Natural killer cell (primary cell): ENCODE measurements at regions not wholly inside any gene's neighbourhood (a gene's known extent, or its start where the extent isn't known, plus 50 kb on each side); places are given as distances from the start of the nearest gene placed in this dataset.

Experiments used
- ATAC-seq, 3 donors: fragments of 150-1000 bp in 2 of 3; fragments of 200-7000 bp in 1 of 3; cut with Tn5 transposase; 1 replicate in 1 of 3; 2 replicates in 2 of 3; pipeline ENCODE4 v1.10.0; 2021; ENCODE audit warnings: mild to moderate bottlenecking in 2 of 3, moderate library complexity in 2 of 3
- DNase-seq, 2 donors: peaks; one replicate each; pipeline versions ENCODE4 v3.0.0 to v3.0.0-alpha.2; 2013 to 2021; ENCODE audit warnings: mixed read lengths in 1 of 2
- H3K27ac ChIP-seq: one replicate; pipeline ENCODE4 v1.5.1; 2013; ENCODE audit warnings: mild to moderate bottlenecking, low read length
- H3K27me3 ChIP-seq: one replicate; pipeline ENCODE4 v1.6.1; 2013; ENCODE audit warnings: low read length; ENCODE audit not compliant: control insufficient read depth, insufficient read depth
- H3K36me3 ChIP-seq: one replicate; pipeline ENCODE4 v1.6.1; 2013; ENCODE audit warnings: low read length; ENCODE audit not compliant: control insufficient read depth, insufficient read depth
- H3K4me1 ChIP-seq: one replicate; pipeline ENCODE4 v1.6.1; 2013; ENCODE audit warnings: low read length; ENCODE audit not compliant: control insufficient read depth, insufficient read depth
- H3K4me3 ChIP-seq: one replicate; pipeline ENCODE4 v1.5.1; 2013; ENCODE audit warnings: low read length
- H3K9me3 ChIP-seq: one replicate; pipeline ENCODE4 v1.6.1; 2013; ENCODE audit warnings: low read length; ENCODE audit not compliant: control insufficient read depth, insufficient read depth
- H3K27ac Mint-ChIP-seq, 2 donors: one replicate each; pipeline ENCODE4 v1.8.0; 2022; ENCODE audit warnings: mild to moderate bottlenecking in 2 of 2, mixed read lengths in 2 of 2, moderate library complexity in 1 of 2
- H3K27me3 Mint-ChIP-seq, 2 donors: one replicate each; pipeline ENCODE4 v1.8.0; 2022; ENCODE audit warnings: low read depth in 2 of 2, mixed read lengths in 2 of 2
- H3K36me3 Mint-ChIP-seq: one replicate; pipeline ENCODE4 v1.8.0; 2022; ENCODE audit warnings: mixed read lengths
- H3K4me1 Mint-ChIP-seq, 2 donors: one replicate each; pipeline ENCODE4 v1.8.0; 2022; ENCODE audit warnings: mixed read lengths in 2 of 2
- H3K4me3 Mint-ChIP-seq: one replicate; pipeline ENCODE4 v1.8.0; 2022; ENCODE audit warnings: mild to moderate bottlenecking, moderate library complexity, mixed read lengths
- H3K9me3 Mint-ChIP-seq, 2 donors: one replicate each; pipeline ENCODE4 v1.8.0; 2022; ENCODE audit warnings: mixed read lengths in 2 of 2
- WGBS: methylation state at CpG from one replicate; pipeline ENCODE4 v1.1.7; 2013; ENCODE audit warnings: missing lambda C conversion rate; ENCODE audit not compliant: insufficient coverage; 5-methylcytosine and 5-hydroxymethylcytosine counted together
- intact Hi-C: fragments of 100-400 bp; cut with micrococcal nuclease; formaldehyde crosslinking; loops from one replicate; pipeline ENCODE4 v1.14.2; 2022
- TF ChIP-seq, protein P1 (sequence below): fragments of 200-600 bp; IDR thresholded peaks from one replicate; pipeline ENCODE4 v1.8.0; 2022; ENCODE audit warnings: antibody characterized with exemption

DNA sequence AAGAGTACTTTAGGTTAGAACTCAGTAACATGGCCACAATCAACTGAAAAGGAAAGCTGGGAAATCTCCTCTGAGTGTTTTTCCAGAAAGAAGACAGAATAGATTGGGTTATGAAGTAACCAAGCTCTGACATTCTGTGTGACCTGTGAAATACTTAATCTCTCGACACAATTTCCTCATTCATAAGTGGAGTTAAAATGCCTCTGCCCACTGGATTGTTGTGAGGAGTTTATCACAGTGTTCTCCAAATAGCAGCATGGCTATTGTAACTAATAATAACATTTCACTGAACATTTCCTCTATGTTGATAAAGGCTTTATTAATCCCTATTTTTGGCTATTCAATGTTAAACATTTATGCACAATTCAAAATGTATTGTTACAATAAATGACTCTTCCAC lies 311.0 kb downstream of the GABRB2 start:
- H3K4me1 ChIP-seq = no peaks in the 10 kb centered on the region
- Mint-ChIP-seq H3K36me3 (no peaks in the 10 kb centered on the region), H3K9me3 (peaks cover 2 to 7% of the 10 kb centered on the region in 2 donors), H3K4me3 (no peak overlapping the region), H3K27me3 (no peaks in the 10 kb centered on the region), H3K27ac (no peak overlapping the region), H3K4me1 (no peaks in the 10 kb centered on the region)
- H3K4me3 ChIP-seq = no peak overlapping the region
- H3K36me3 ChIP-seq = no peaks in the 10 kb centered on the region
- TF ChIP-seq, protein P1, sequence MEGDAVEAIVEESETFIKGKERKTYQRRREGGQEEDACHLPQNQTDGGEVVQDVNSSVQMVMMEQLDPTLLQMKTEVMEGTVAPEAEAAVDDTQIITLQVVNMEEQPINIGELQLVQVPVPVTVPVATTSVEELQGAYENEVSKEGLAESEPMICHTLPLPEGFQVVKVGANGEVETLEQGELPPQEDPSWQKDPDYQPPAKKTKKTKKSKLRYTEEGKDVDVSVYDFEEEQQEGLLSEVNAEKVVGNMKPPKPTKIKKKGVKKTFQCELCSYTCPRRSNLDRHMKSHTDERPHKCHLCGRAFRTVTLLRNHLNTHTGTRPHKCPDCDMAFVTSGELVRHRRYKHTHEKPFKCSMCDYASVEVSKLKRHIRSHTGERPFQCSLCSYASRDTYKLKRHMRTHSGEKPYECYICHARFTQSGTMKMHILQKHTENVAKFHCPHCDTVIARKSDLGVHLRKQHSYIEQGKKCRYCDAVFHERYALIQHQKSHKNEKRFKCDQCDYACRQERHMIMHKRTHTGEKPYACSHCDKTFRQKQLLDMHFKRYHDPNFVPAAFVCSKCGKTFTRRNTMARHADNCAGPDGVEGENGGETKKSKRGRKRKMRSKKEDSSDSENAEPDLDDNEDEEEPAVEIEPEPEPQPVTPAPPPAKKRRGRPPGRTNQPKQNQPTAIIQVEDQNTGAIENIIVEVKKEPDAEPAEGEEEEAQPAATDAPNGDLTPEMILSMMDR = no peak
- WGBS = no CpG with 5 or more reads among the region's 1 CpG
- no peaks in the 10 kb centered on the region for H3K9me3 ChIP-seq
- no peaks in the 10 kb centered on the region for H3K27me3 ChIP-seq
- ATAC-seq (no peak), DNase-seq (no peak)
- intact Hi-C loops = no loop called here
- no peak overlapping the region for H3K27ac ChIP-seq

DNA sequence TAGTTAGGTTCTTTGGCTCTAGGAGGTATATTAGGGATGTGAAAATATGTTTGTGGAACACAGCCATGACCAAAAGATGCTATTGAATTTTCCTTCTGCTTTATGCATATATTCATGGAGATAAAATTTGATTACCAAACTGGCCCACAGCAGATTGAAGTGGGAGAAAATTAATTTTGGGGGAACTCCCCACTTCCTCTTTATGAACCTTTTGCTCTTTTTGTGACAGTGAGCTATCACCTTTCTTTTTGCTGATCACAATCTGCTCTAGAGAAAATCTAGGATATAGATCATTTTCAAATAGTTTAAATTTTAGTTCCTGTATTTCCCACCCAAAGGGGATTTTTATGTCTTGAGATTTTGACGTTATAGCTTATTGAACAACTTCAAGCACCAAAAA lies 313.0 kb downstream of the GABRB2 start:
- Mint-ChIP-seq H3K27ac (no peak overlapping the region), H3K36me3 (no peaks in the 10 kb centered on the region), H3K9me3 (peaks cover 2 to 4% of the 10 kb centered on the region in 2 donors), H3K4me3 (no peak overlapping the region), H3K27me3 (no peaks in the 10 kb centered on the region), H3K4me1 (no peaks in the 10 kb centered on the region)
- no peak for DNase-seq
- H3K4me1 ChIP-seq = no peaks in the 10 kb centered on the region
- no peak for ATAC-seq
- intact Hi-C loops = no loop called here
- H3K36me3 ChIP-seq = no peaks in the 10 kb centered on the region
- H3K9me3 ChIP-seq = no peaks in the 10 kb centered on the region
- WGBS = no CpG with 5 or more reads among the region's 1 CpG
- H3K27me3 ChIP-seq = no peaks in the 10 kb centered on the region
- H3K27ac ChIP-seq = no peak overlapping the region
- no peak overlapping the region for H3K4me3 ChIP-seq
- TF ChIP-seq, protein P1 = no peak

DNA sequence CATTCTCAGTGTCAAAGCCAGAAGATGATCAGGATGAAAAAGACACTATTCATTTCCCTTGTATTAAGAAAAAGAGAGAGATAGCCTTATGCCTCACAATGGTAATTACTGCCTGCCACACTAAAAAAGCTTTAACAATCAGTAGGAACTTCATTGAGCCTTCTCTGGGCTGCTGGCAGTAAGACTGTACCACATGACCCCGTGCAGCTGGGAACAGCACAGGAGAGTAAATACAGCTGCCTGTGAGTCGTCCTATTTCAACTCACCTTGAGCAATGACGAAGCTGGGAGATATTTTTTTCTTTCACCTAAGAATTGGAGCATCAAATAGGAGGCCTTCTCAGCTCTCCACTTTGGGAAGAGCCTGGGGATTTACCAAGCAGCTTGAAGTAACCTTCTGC lies 316.3 kb downstream of the GABRB2 start:
- Mint-ChIP-seq H3K27ac (no peak overlapping the region), H3K4me3 (no peak overlapping the region), H3K9me3 (peaks cover 4 to 10% of the 10 kb centered on the region in 2 donors), H3K36me3 (no peaks in the 10 kb centered on the region), H3K4me1 (no peaks in the 10 kb centered on the region), H3K27me3 (no peaks in the 10 kb centered on the region)
- WGBS = 39% methylated on average over 3 of the region's 3 CpGs
- H3K4me3 ChIP-seq = no peak overlapping the region
- DNase-seq (no peak), ATAC-seq (no peak)
- no peaks in the 10 kb centered on the region for H3K9me3 ChIP-seq
- intact Hi-C loops = no loop called here
- H3K27ac ChIP-seq = no peak overlapping the region
- no peaks in the 10 kb centered on the region for H3K4me1 ChIP-seq
- H3K27me3 ChIP-seq = no peaks in the 10 kb centered on the region
- no peaks in the 10 kb centered on the region for H3K36me3 ChIP-seq
- TF ChIP-seq, protein P1 = no peak

DNA sequence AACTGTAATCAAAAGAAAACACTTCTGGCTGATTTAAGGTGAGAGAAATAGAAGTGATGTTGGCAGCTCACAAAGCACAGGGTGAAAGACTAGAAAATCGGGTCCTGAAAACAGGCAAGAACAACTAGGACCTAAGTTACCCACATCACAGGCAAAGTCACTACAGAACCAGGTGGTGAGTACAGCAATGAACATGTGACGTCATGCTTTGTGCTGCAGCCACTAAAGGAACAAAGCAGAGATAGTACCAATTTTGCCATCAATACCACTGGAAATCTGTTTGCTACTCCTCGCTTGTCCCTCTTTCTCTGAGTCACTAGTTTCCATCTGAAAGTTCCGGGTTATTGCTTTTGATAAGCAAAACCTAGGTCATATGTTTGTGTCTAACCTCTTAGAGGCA lies 326.7 kb downstream of the GABRB2 start:
- Histone ChIP-seq H3K36me3 (no peaks in the 10 kb centered on the region), H3K9me3 (no peaks in the 10 kb centered on the region), H3K27ac (no peak overlapping the region), H3K27me3 (no peaks in the 10 kb centered on the region), H3K4me1 (no peaks in the 10 kb centered on the region), H3K4me3 (no peak overlapping the region)
- intact Hi-C loops = no loop called here
- TF ChIP-seq, protein P1 = no peak
- DNase-seq (no peak), ATAC-seq (no peak)
- WGBS = 85% methylated on average over 4 of the region's 4 CpGs
- H3K27me3 Mint-ChIP-seq = no peaks in the 10 kb centered on the region
- H3K4me1 Mint-ChIP-seq = no peaks in the 10 kb centered on the region
- no peak overlapping the region for H3K27ac Mint-ChIP-seq
- peaks cover 6% of the 10 kb centered on the region for H3K36me3 Mint-ChIP-seq
- H3K9me3 Mint-ChIP-seq = peaks cover 13 to 19% of the 10 kb centered on the region in 2 donors
- H3K4me3 Mint-ChIP-seq = no peak overlapping the region
